OCI-LY7 (cell line): ENCODE measurements at regions not wholly inside any gene's neighbourhood (a gene's known extent, or its start where the extent isn't known, plus 50 kb on each side); places are given as distances from the start of the nearest gene placed in this dataset.
"Not testable (repeated sequence)": the region's sequence is repeated elsewhere in the genome, so short reads cannot be mapped to it uniquely, and the experiment has no call there.

ENCODE experiments used
- BruUV-seq: library from RNA; stranded (reverse); fragments of 400-500 nt; replicated peaks from 2 replicates; lab custom pipeline; 2021; lab: Mats Ljungman, UMichigan
- CTCF ChIA-PET: fragments of 300-600 bp; sonication (Branson Sonifier 250); formaldehyde crosslinking; loops from one replicate; lab custom pipeline; 2022; ENCODE audit warnings: antibody characterized with exemption; ENCODE audit not compliant: unreplicated experiment; lab: Charles Lee
- POLR2A ChIA-PET: fragments of 300-600 bp; sonication (Branson Sonifier 250); formaldehyde crosslinking; loops from one replicate; lab custom pipeline; 2022; ENCODE audit warnings: antibody characterized with exemption; lab: Charles Lee
- DNase-seq: peaks from one replicate; pipeline ENCODE4 v3.0.0-alpha.2; 2015; ENCODE audit warnings: low spot score
- H2AFZ ChIP-seq: fragments of 200-600 bp; sonication (generic), shearing (Covaris generic); 2 replicates; pipeline ENCODE4 v1.6.1; 2014; ENCODE audit warnings: mild to moderate bottlenecking, antibody characterized with exemption, low read length, moderate library complexity
- H3K27ac ChIP-seq: fragments of 200-600 bp; sonication (generic); 2 replicates; pipeline ENCODE4 v1.5.1; 2014; ENCODE audit warnings: mixed run types, low read depth, mild to moderate bottlenecking, moderate library complexity, low read length, inconsistent platforms; ENCODE audit not compliant: poor library complexity, severe bottlenecking
- H3K36me3 ChIP-seq: fragments of 200-600 bp; sonication (generic); 2 replicates; pipeline ENCODE4 v1.6.1; 2014; ENCODE audit warnings: mild to moderate bottlenecking, antibody characterized with exemption, low read length, moderate library complexity, mixed read lengths; ENCODE audit not compliant: insufficient read depth
- H3K4me1 ChIP-seq: fragments of 200-600 bp; sonication (generic); 2 replicates; pipeline ENCODE4 v1.5.1; 2014; ENCODE audit warnings: mild to moderate bottlenecking, low read length; ENCODE audit not compliant: insufficient read depth, poor library complexity, severe bottlenecking
- H3K4me2 ChIP-seq: fragments of 200-600 bp; sonication (generic); 2 replicates; pipeline ENCODE4 v1.6.1; 2014; ENCODE audit warnings: mild to moderate bottlenecking, low read length
- H3K4me3 ChIP-seq: fragments of 200-600 bp; sonication (generic); 2 replicates; pipeline ENCODE4 v1.5.1; 2014; ENCODE audit warnings: mild to moderate bottlenecking, low read depth, low read length; ENCODE audit not compliant: poor library complexity, severe bottlenecking
- H3K79me2 ChIP-seq: fragments of 200-600 bp; sonication (generic); 2 replicates; pipeline ENCODE4 v1.6.1; 2016; ENCODE audit warnings: low read depth, mild to moderate bottlenecking, low read length, moderate library complexity, mixed read lengths; ENCODE audit not compliant: insufficient read depth
- H3K9me2 ChIP-seq: fragments of 200-600 bp; sonication (generic); 2 replicates; pipeline ENCODE4 v1.6.1; 2016; ENCODE audit warnings: mild to moderate bottlenecking, low read length, mixed read lengths; ENCODE audit not compliant: insufficient read depth
- H3K9me3 ChIP-seq: fragments of 200-600 bp; sonication (generic); 2 replicates; pipeline ENCODE4 v1.6.1; 2014; ENCODE audit warnings: mild to moderate bottlenecking, mixed run types, low read length, mixed read lengths
- H4K20me1 ChIP-seq: fragments of 200-600 bp; sonication (generic); 2 replicates; pipeline ENCODE4 v1.6.1; 2014; ENCODE audit warnings: mild to moderate bottlenecking, antibody characterized with exemption, low read length, moderate library complexity, mixed read lengths; ENCODE audit not compliant: insufficient read depth
- EZH2phosphoT487 ChIP-seq: fragments of 200-600 bp; sonication (generic); IDR thresholded peaks from 2 replicates; pipeline ENCODE4 v1.6.1; 2018; ENCODE audit warnings: low read depth, borderline replicate concordance, mild to moderate bottlenecking, mixed run types, antibody characterized with exemption, low read length, moderate library complexity, mixed read lengths
- intact Hi-C: fragments of 100-400 bp; cut with micrococcal nuclease; formaldehyde crosslinking; loops from one replicate; pipeline ENCODE4 v1.10.0; 2022; ENCODE audit not compliant: unreplicated experiment
- TF ChIP-seq, protein P1 (sequence below): fragments of 200-600 bp; sonication (generic); conservative IDR thresholded peaks from 2 replicates; pipeline ENCODE4 v1.5.1; 2014; ENCODE audit warnings: mild to moderate bottlenecking, antibody characterized with exemption, low read length, moderate library complexity, mixed read lengths

DNA sequence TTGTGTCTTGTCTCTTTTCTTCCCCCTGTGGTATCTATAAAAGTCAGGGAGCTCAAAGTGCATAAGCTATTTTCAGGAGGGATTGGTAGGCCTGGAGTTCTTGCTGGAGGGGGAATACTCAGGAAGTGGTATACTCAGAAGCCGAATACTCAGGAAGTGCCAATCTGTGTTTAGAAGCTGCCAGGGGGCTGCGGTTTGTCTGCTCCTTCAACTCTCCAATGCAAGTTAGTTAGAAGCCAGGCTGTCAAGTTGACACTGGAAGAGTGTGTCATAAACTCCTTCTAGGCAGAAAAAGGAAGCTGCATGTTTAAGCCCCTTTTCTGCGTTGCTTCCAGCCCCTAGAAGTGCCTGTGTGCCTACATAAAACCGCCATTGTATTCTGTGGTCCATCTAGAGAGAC is 366.5 kb downstream of the TAF11L14 start:
- Histone ChIP-seq H3K4me2 (no peak overlapping the region), H3K9me3 (no peaks in the 10 kb centered on the region), H3K27ac (no peak overlapping the region), H3K36me3 (no peaks in the 10 kb centered on the region), H4K20me1 (no peaks in the 10 kb centered on the region), H3K4me3 (no peak overlapping the region), H3K4me1 (no peaks in the 10 kb centered on the region), H3K79me2 (no peaks in the 10 kb centered on the region), H3K9me2 (no peaks in the 10 kb centered on the region), H2AFZ (no peak overlapping the region)
- ChIA-PET POLR2A (no interaction called here), CTCF (no interaction called here)
- intact Hi-C loops, result no loop called here
- no TSS peak for BruUV-seq
- no peak for DNase-seq
- TF ChIP-seq, protein P1, sequence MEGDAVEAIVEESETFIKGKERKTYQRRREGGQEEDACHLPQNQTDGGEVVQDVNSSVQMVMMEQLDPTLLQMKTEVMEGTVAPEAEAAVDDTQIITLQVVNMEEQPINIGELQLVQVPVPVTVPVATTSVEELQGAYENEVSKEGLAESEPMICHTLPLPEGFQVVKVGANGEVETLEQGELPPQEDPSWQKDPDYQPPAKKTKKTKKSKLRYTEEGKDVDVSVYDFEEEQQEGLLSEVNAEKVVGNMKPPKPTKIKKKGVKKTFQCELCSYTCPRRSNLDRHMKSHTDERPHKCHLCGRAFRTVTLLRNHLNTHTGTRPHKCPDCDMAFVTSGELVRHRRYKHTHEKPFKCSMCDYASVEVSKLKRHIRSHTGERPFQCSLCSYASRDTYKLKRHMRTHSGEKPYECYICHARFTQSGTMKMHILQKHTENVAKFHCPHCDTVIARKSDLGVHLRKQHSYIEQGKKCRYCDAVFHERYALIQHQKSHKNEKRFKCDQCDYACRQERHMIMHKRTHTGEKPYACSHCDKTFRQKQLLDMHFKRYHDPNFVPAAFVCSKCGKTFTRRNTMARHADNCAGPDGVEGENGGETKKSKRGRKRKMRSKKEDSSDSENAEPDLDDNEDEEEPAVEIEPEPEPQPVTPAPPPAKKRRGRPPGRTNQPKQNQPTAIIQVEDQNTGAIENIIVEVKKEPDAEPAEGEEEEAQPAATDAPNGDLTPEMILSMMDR, result no peak

GRCh38 chr5:18003312-18003711 is 369.1 kb downstream of the TAF11L14 start:
- no TSS peak for BruUV-seq
- Histone ChIP-seq H3K36me3 (no peaks in the 10 kb centered on the region), H3K9me2 (no peaks in the 10 kb centered on the region), H4K20me1 (no peaks in the 10 kb centered on the region), H2AFZ (no peak overlapping the region), H3K27ac (no peak overlapping the region), H3K4me2 (no peak overlapping the region), H3K9me3 (no peaks in the 10 kb centered on the region), H3K4me1 (no peaks in the 10 kb centered on the region), H3K79me2 (no peaks in the 10 kb centered on the region), H3K4me3 (no peak overlapping the region)
- ChIA-PET CTCF (no interaction called here), POLR2A (no interaction called here)
- no peak for DNase-seq
- intact Hi-C loops, result no loop called here
- TF ChIP-seq EZH2phosphoT487, result no peak
- TF ChIP-seq, protein P1, result no peak

DNA sequence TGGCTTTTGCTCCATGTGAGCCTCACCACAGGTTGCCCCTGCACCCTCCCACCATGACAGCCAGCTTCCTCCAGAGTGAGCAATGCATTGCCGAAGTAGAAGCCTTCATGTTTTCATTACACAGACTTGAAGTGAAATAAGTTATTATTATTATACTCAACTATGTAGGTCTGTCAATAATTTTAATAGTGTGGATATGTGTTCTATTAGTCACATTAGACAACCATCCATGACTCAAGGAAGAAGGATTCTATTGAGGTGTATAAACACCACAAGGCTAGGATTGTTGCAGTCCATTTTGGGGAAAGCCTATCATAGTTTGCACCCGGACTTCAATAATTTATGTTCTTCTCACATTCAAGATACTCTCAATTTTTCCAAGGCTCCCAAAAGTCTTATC is 369.5 kb downstream of the TAF11L14 start:
- H3K9me2 ChIP-seq, result no peaks in the 10 kb centered on the region
- no peaks in the 10 kb centered on the region for H4K20me1 ChIP-seq
- no peak overlapping the region for H3K4me2 ChIP-seq
- no peaks in the 10 kb centered on the region for H3K36me3 ChIP-seq
- no peaks in the 10 kb centered on the region for H3K4me1 ChIP-seq
- no peak for TF ChIP-seq EZH2phosphoT487
- TF ChIP-seq, protein P1, result no peak
- ChIA-PET CTCF (no interaction called here), POLR2A (interaction anchor here (0.6 kb wide), 1 partner anchor 98 kb away, joined by 4 read pairs; no protein-coding TSS in a partner anchor)
- no peaks in the 10 kb centered on the region for H3K79me2 ChIP-seq
- no peaks in the 10 kb centered on the region for H3K9me3 ChIP-seq
- no peak overlapping the region for H3K4me3 ChIP-seq
- no peak for DNase-seq
- intact Hi-C loops, result no loop called here
- BruUV-seq, result no TSS peak
- H2AFZ ChIP-seq, result no peak overlapping the region
- H3K27ac ChIP-seq, result no peak overlapping the region

DNA sequence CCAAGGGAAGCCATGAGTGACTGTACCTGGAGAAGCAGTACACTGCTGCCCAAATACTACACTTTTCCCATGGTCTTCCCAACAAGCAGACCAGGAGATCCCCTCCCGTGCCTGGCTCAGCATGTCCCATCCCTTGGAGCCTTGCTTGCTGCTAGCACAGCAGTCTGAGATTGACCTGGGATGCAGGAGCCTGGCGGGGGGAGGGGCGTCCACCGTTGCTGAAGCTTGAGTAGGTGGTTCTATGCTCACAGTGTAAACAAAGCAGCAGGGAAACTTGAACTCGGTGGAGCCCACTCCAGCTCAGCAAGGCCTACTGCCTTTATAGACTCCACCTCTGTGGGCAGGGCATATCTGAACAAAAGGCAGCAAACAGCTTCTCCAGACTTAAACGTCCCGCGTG is 372.0 kb downstream of the TAF11L14 start:
- intact Hi-C loops, DNase-seq, H4K20me1 ChIP-seq, H3K9me3 ChIP-seq, H3K4me3 ChIP-seq, H3K27ac ChIP-seq, H3K4me2 ChIP-seq, BruUV-seq, POLR2A ChIA-PET, H3K36me3 ChIP-seq, H2AFZ ChIP-seq, CTCF ChIA-PET, H3K79me2 ChIP-seq, H3K4me1 ChIP-seq, H3K9me2 ChIP-seq: not testable (repeated sequence)
